Activated CD8-positive, alpha-beta T cell treated with anti-CD3 and anti-CD28 coated beads for 36 hours (primary cell): ENCODE measurements at regions not wholly inside any gene's neighbourhood (a gene's known extent, or its start where the extent isn't known, plus 50 kb on each side); places are given as distances from the start of the nearest gene placed in this dataset.
A peak's percentile ranks its signal among the peaks of the same experiment; 100 is the strongest.

ENCODE experiments used
- ATAC-seq: fragments of 200-7000 bp; cut with Tn5 transposase; one replicate; pipeline ENCODE4 v1.10.0; 2021; ENCODE audit warnings: mild to moderate bottlenecking, moderate library complexity
- CTCF ChIA-PET: fragments of 350-600 bp; sonication (Branson Sonifier 250); formaldehyde crosslinking; loops from one replicate; lab custom pipeline; 2021; ENCODE audit warnings: antibody characterized with exemption; lab: Charles Lee
- POLR2A ChIA-PET: fragments of 350-600 bp; sonication (Branson Sonifier 250); formaldehyde crosslinking; loops from one replicate; lab custom pipeline; 2021; ENCODE audit warnings: antibody characterized with exemption; lab: Charles Lee
- DNase-seq: peaks from one replicate; pipeline ENCODE4 v3.0.0-alpha.2; 2020
- H3K27ac Mint-ChIP-seq: one replicate; pipeline ENCODE4 v1.8.0; 2021; ENCODE audit warnings: mild to moderate bottlenecking, mixed read lengths
- H3K27me3 Mint-ChIP-seq: one replicate; pipeline ENCODE4 v1.8.0; 2021; ENCODE audit warnings: mixed read lengths
- H3K36me3 Mint-ChIP-seq: one replicate; pipeline ENCODE4 v1.8.0; 2021; ENCODE audit warnings: low read depth, mixed read lengths
- H3K4me1 Mint-ChIP-seq: one replicate; pipeline ENCODE4 v1.8.0; 2021; ENCODE audit warnings: low read depth, mixed read lengths
- H3K4me3 Mint-ChIP-seq: one replicate; pipeline ENCODE4 v1.8.0; 2021; ENCODE audit warnings: mild to moderate bottlenecking, moderate library complexity, mixed read lengths
- H3K9me3 Mint-ChIP-seq: one replicate; pipeline ENCODE4 v1.8.0; 2021; ENCODE audit warnings: mixed read lengths
- intact Hi-C: fragments of 100-400 bp; cut with micrococcal nuclease; formaldehyde crosslinking; loops from one replicate; pipeline ENCODE4 v1.10.0; 2022
- TF ChIP-seq, protein P1 (sequence below): fragments of 200-600 bp; IDR thresholded peaks from one replicate; pipeline ENCODE4 v1.8.0; 2022; ENCODE audit warnings: antibody characterized with exemption, mild to moderate bottlenecking

DNA sequence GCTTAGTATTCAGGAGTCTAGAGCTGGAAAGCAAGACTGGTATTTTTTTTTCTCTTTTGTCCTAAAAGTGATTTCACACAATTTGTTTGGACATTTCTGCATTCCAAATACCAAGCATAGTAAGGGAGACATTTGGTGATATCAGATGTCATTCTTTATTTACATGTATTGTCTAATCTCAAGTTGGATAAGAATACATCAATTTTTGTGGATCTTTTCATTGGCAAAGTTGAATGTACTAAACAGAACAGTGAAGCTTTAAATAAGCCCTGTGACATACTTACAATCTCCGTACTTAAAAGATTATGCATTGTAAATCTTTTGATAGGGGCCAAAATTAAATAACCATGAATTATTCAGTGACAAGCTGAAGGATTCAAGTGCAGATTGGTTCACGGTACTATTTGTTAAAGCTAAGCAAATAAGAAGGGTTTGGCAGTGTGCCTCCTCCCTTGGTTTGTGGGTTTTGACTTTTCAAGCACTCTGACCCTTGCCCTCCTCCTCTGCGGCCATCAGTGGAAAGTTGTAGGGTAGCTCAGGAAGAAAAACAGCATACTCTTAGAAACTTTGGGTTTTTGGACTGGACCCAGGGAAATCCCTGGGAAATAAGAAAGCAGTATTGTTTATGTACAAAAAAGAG is 663.7 kb downstream of the ADGRL2 start:
- ATAC-seq (no peak), DNase-seq (no peak)
- Mint-ChIP-seq H3K4me1 (no peaks in the 10 kb centered on the region), H3K27ac (no peak overlapping the region), H3K36me3 (no peaks in the 10 kb centered on the region), H3K9me3 (no peaks in the 10 kb centered on the region), H3K27me3 (no peaks in the 10 kb centered on the region), H3K4me3 (no peak overlapping the region)
- intact Hi-C loops: no loop called here
- CTCF ChIA-PET: no interaction called here
- TF ChIP-seq, protein P1, sequence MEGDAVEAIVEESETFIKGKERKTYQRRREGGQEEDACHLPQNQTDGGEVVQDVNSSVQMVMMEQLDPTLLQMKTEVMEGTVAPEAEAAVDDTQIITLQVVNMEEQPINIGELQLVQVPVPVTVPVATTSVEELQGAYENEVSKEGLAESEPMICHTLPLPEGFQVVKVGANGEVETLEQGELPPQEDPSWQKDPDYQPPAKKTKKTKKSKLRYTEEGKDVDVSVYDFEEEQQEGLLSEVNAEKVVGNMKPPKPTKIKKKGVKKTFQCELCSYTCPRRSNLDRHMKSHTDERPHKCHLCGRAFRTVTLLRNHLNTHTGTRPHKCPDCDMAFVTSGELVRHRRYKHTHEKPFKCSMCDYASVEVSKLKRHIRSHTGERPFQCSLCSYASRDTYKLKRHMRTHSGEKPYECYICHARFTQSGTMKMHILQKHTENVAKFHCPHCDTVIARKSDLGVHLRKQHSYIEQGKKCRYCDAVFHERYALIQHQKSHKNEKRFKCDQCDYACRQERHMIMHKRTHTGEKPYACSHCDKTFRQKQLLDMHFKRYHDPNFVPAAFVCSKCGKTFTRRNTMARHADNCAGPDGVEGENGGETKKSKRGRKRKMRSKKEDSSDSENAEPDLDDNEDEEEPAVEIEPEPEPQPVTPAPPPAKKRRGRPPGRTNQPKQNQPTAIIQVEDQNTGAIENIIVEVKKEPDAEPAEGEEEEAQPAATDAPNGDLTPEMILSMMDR: no peak
- POLR2A ChIA-PET: no interaction called here

DNA sequence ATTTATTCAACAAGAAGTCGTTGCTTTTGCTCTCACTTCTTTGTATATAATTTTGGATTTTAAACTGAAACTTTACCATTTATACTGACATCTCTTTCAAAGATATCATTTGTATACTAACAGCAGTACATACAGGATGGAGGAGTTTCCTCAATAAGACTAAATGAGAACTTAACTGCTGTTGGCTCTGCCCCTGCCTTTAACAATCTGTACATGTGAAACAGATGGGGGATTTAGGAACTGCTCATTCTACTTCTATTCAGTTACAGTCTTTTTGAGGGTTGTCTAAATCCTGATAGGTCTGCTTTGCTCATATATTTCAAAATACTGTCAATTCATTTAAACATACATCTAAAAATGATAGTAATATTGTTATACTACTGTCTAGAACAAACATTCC is 663.2 kb downstream of the ADGRL2 start:
- Mint-ChIP-seq H3K4me1 (no peaks in the 10 kb centered on the region), H3K27me3 (no peaks in the 10 kb centered on the region), H3K36me3 (no peaks in the 10 kb centered on the region), H3K27ac (no peak overlapping the region), H3K9me3 (no peaks in the 10 kb centered on the region), H3K4me3 (no peak overlapping the region)
- POLR2A ChIA-PET: no interaction called here
- TF ChIP-seq, protein P1: no peak
- ATAC-seq (no peak), DNase-seq (no peak)
- intact Hi-C loops: no loop called here
- CTCF ChIA-PET: no interaction called here

DNA sequence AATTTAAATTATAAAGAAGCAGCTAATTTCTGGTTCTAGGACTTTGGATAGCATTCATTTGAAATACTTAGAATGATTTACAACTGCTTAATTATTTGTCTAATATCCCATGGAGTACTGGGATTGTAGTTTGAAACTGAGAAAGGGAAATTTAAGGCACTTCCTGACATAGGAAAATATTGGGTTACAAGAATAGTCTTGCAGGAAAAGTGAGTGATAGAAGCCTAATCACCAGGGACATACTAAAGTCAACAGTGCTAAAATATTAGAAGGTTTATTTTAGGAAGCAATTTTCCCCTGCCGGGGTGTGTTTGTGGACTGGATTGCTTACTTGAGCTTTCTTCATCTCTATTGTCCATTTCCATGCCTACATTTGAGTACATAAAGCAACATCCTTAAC is 661.6 kb downstream of the ADGRL2 start:
- POLR2A ChIA-PET: no interaction called here
- TF ChIP-seq, protein P1: no peak
- Mint-ChIP-seq H3K27me3 (no peaks in the 10 kb centered on the region), H3K9me3 (no peaks in the 10 kb centered on the region), H3K4me3 (no peak overlapping the region), H3K4me1 (no peaks in the 10 kb centered on the region), H3K36me3 (no peaks in the 10 kb centered on the region), H3K27ac (no peak overlapping the region)
- ATAC-seq (no peak), DNase-seq (no peak)
- CTCF ChIA-PET: no interaction called here
- intact Hi-C loops: no loop called here

DNA sequence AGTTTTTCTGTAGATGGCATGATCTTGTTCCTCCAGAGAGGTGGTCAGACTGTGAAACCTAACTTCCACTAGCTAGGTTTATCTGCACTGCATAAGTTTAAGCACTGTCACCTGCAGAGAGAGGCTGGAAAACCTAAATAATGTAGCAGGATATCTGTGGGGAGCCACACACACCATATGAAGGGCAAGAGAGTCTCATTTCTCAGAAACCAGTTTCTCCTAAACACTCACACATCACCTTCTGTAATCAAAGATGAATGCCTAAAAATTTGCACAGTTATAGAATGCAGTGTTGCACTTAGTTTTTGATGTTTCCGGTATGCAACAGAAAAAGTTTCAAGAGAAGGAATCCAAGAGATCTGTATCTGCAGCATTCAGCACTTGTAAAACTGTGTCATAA is 654.6 kb downstream of the ADGRL2 start:
- Mint-ChIP-seq H3K36me3 (no peaks in the 10 kb centered on the region), H3K27me3 (no peaks in the 10 kb centered on the region), H3K4me3 (no peak overlapping the region), H3K27ac (no peak overlapping the region), H3K9me3 (peaks cover 11% of the 10 kb centered on the region), H3K4me1 (peaks cover 5% of the 10 kb centered on the region)
- TF ChIP-seq, protein P1: no peak
- DNase-seq (peak; percentile 7), ATAC-seq (peak; percentile 80)
- CTCF ChIA-PET: no interaction called here
- POLR2A ChIA-PET: no interaction called here
- intact Hi-C loops: no loop called here

DNA sequence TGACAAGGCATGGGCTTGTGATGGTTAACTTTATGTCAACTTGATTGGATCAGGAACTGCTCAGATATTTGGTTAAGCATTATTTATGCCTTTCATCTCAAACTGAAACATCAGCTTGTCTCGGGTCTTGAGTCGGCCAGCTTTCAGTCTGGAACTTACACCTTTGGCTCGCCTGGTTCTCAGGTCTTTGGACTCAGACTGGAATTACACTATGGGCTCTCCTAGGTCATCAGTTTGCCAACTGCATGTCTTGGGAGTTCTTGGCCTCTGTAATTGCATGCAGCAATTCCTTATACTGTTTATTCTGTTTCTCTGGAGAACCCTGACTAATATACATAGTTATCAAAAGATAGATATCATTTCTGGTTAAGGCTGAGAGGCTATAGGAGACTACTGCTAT is 653.7 kb downstream of the ADGRL2 start:
- DNase-seq (no peak), ATAC-seq (no peak)
- peaks cover 5% of the 10 kb centered on the region for H3K4me1 Mint-ChIP-seq
- TF ChIP-seq, protein P1: no peak
- H3K4me3 Mint-ChIP-seq: no peak overlapping the region
- no peaks in the 10 kb centered on the region for H3K36me3 Mint-ChIP-seq
- H3K27ac Mint-ChIP-seq: no peak overlapping the region
- peaks cover 11% of the 10 kb centered on the region for H3K9me3 Mint-ChIP-seq
- ChIA-PET CTCF (no interaction called here), POLR2A (no interaction called here)
- intact Hi-C loops: no loop called here
- no peaks in the 10 kb centered on the region for H3K27me3 Mint-ChIP-seq
